ENCODE measurements at regions not wholly inside any gene's neighbourhood (a gene's known extent, or its start where the extent isn't known, plus 50 kb on each side); places are given as distances from the start of the nearest gene placed in this dataset.

- no peak for TF ChIP-seq CTCF (IDR thresholded peaks at IDR 0.05 in 8 of 11, conservative IDR thresholded peaks at IDR 0.05 in 3 of 11)
- TF ChIP-seq POLR2AphosphoS5 (IDR thresholded peaks at IDR 0.05): no peak
- TF ChIP-seq POLR2A (IDR thresholded peaks at IDR 0.05): no peak
Measured at GRCh38 chr12:127928615-127929571, 338.1 kb upstream of the TMEM132C start.
